Fibroblast of skin of abdomen (primary cell): ENCODE measurements at regions not wholly inside any gene's neighbourhood (a gene's known extent, or its start where the extent isn't known, plus 50 kb on each side); places are given as distances from the start of the nearest gene placed in this dataset.
"Not testable (repeated sequence)": the region's sequence is repeated elsewhere in the genome, so short reads cannot be mapped to it uniquely, and the experiment has no call there.

Experiments used
- DNase-seq: peaks from one replicate; pipeline ENCODE4 v3.0.0-alpha.2; 2013

GRCh38 chr16:86836503-86837129 lies 258.3 kb downstream of the FOXL1 start:
- DNase-seq: peak; percentile 97

- no peak for DNase-seq
Observed at GRCh38 chr16:86843812-86844211, 265.5 kb downstream of the FOXL1 start.

- no peak for DNase-seq
Observed at GRCh38 chr16:86844695-86845094, 266.3 kb downstream of the FOXL1 start.

- DNase-seq: no peak
Observed at GRCh38 chr16:86846136-86846535, 267.8 kb downstream of the FOXL1 start.

GRCh38 chr16:86848821-86849220 lies 270.5 kb downstream of the FOXL1 start:
- no peak for DNase-seq

- DNase-seq: no peak
Observed at GRCh38 chr16:86850670-86851069, 272.3 kb downstream of the FOXL1 start.

GRCh38 chr16:86852135-86852534 lies 273.8 kb downstream of the FOXL1 start:
- DNase-seq: no peak

- DNase-seq: peak; percentile 95
Observed at GRCh38 chr16:86854058-86854621, 275.8 kb downstream of the FOXL1 start.

- DNase-seq: peak; percentile 35
Observed at GRCh38 chr16:86854626-86855294, 276.4 kb downstream of the FOXL1 start.

GRCh38 chr16:86856946-86857586 lies 278.7 kb downstream of the FOXL1 start:
- DNase-seq: no peak

GRCh38 chr16:86857807-86858206 lies 279.5 kb downstream of the FOXL1 start:
- no peak for DNase-seq

- no peak for DNase-seq
Observed at GRCh38 chr16:86858501-86858900, 280.2 kb downstream of the FOXL1 start.

- DNase-seq: not testable (repeated sequence)
Observed at GRCh38 chr16:86861270-86861858, 283.0 kb downstream of the FOXL1 start.

- no peak for DNase-seq
Observed at GRCh38 chr16:86862595-86863280, 284.4 kb downstream of the FOXL1 start.

- no peak for DNase-seq
Observed at GRCh38 chr16:86863609-86864008, 285.3 kb downstream of the FOXL1 start.

GRCh38 chr16:86864586-86864985 lies 286.2 kb downstream of the FOXL1 start:
- no peak for DNase-seq

- no peak for DNase-seq
Observed at GRCh38 chr16:86865851-86866662, 287.7 kb downstream of the FOXL1 start.

- no peak for DNase-seq
Observed at GRCh38 chr16:86866986-86867722, 288.8 kb downstream of the FOXL1 start.

- no peak for DNase-seq
Observed at GRCh38 chr16:86868070-86868469, 289.7 kb downstream of the FOXL1 start.

- no peak for DNase-seq
Observed at GRCh38 chr16:86868786-86869185, 290.4 kb downstream of the FOXL1 start.
